ENCODE measurements at regions not wholly inside any gene's neighbourhood (a gene's known extent, or its start where the extent isn't known, plus 50 kb on each side); places are given as distances from the start of the nearest gene placed in this dataset.

DNA sequence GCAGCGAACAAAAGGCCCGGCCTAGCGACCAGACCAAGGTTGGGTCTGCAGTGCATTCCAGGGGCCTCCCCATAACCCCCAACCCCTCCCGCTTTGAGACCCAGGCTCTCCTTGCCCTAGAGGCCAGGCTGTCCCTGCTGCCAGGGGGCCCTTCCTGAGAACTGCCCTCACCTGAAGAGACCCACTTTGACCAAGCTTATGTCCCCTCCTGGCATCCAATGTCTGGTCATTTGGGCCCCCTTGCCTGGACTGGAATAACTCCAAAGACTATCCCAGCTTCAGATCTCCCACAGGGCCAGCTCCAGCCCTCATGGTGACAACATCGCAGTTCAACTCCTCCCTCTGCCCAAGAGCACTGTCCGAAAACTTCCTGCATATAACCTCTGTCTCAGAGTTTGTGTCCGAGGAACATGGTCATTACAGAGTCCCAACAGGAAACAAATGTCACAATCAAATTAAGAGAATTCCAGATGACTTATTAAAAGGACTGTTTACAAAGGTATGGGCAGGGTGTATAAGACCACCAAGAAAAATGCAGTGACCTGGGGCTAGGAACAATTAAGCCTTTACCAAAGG, 125.0 kb downstream of the BANF2 start:
- TF ChIP-seq, protein P1, sequence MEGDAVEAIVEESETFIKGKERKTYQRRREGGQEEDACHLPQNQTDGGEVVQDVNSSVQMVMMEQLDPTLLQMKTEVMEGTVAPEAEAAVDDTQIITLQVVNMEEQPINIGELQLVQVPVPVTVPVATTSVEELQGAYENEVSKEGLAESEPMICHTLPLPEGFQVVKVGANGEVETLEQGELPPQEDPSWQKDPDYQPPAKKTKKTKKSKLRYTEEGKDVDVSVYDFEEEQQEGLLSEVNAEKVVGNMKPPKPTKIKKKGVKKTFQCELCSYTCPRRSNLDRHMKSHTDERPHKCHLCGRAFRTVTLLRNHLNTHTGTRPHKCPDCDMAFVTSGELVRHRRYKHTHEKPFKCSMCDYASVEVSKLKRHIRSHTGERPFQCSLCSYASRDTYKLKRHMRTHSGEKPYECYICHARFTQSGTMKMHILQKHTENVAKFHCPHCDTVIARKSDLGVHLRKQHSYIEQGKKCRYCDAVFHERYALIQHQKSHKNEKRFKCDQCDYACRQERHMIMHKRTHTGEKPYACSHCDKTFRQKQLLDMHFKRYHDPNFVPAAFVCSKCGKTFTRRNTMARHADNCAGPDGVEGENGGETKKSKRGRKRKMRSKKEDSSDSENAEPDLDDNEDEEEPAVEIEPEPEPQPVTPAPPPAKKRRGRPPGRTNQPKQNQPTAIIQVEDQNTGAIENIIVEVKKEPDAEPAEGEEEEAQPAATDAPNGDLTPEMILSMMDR (conservative IDR thresholded peaks at IDR 0.05 in 1 of 2, IDR thresholded peaks at IDR 0.05 in 1 of 2; ENCODE audit: extremely low read depth in 1 of 2, insufficient read depth in 1 of 2, low read depth in 1 of 2, low read length in 2 of 2): no peak
- TF ChIP-seq EZH2 (IDR thresholded peaks at IDR 0.05; ENCODE audit: borderline replicate concordance, low read length): no peak

All from mammary epithelial cell (primary cell).